ENCODE measurements at regions not wholly inside any gene's neighbourhood (a gene's known extent, or its start where the extent isn't known, plus 50 kb on each side); places are given as distances from the start of the nearest gene placed in this dataset.
"Not testable (repeated sequence)": the region's sequence is repeated elsewhere in the genome, so short reads cannot be mapped to it uniquely, and the experiment has no call there.

- DNase-seq, result no peak
These were observed 391.0 kb upstream of the NRP1 start for GRCh38 chr10:33725430-33725829.

GRCh38 chr10:33723181-33723580, 388.7 kb upstream of the NRP1 start:
- no peak for DNase-seq

- DNase-seq, result no peak
These were observed 387.6 kb upstream of the NRP1 start for GRCh38 chr10:33722067-33722466.

- no peak for DNase-seq
These were observed 387.0 kb upstream of the NRP1 start for GRCh38 chr10:33721509-33721908.

GRCh38 chr10:33720161-33720560, 385.7 kb upstream of the NRP1 start:
- DNase-seq, result no peak

- no peak for DNase-seq
These were observed 384.7 kb upstream of the NRP1 start for GRCh38 chr10:33719005-33719703.

GRCh38 chr10:33716501-33717267, 382.2 kb upstream of the NRP1 start:
- no peak for DNase-seq

GRCh38 chr10:33715303-33715975, 381.0 kb upstream of the NRP1 start:
- DNase-seq, result no peak

GRCh38 chr10:33712825-33713224, 378.4 kb upstream of the NRP1 start:
- no peak for DNase-seq

- DNase-seq, result no peak
These were observed 375.5 kb upstream of the NRP1 start for GRCh38 chr10:33710006-33710405.

GRCh38 chr10:33709008-33709753, 374.7 kb upstream of the NRP1 start:
- DNase-seq, result no peak

GRCh38 chr10:33708561-33708960, 374.1 kb upstream of the NRP1 start:
- no peak for DNase-seq

- no peak for DNase-seq
These were observed 372.3 kb upstream of the NRP1 start for GRCh38 chr10:33706746-33707145.

GRCh38 chr10:33706191-33706590, 371.7 kb upstream of the NRP1 start:
- no peak for DNase-seq

- no peak for DNase-seq
These were observed 369.9 kb upstream of the NRP1 start for GRCh38 chr10:33704214-33704830.

GRCh38 chr10:33703501-33704213, 369.2 kb upstream of the NRP1 start:
- no peak for DNase-seq

GRCh38 chr10:33698033-33698432, 363.6 kb upstream of the NRP1 start:
- no peak for DNase-seq

GRCh38 chr10:33697016-33697415, 362.5 kb upstream of the NRP1 start:
- DNase-seq, result no peak

- no peak for DNase-seq
These were observed 361.1 kb upstream of the NRP1 start for GRCh38 chr10:33695536-33695935.

- DNase-seq, result not testable (repeated sequence)
These were observed 356.1 kb upstream of the NRP1 start for GRCh38 chr10:33690536-33690935.

GRCh38 chr10:33688506-33688905, 354.0 kb upstream of the NRP1 start:
- DNase-seq, result no peak

GRCh38 chr10:33684211-33684611, 349.7 kb upstream of the NRP1 start:
- DNase-seq, result no peak

Data from stimulated activated CD4-positive, alpha-beta T cell treated with anti-CD3 and anti-CD28 coated beads, Interleukin-4, amount 100 ng/mL, for 4 hours (primary cell).